ENCODE measurements at regions not wholly inside any gene's neighbourhood (a gene's known extent, or its start where the extent isn't known, plus 50 kb on each side); places are given as distances from the start of the nearest gene placed in this dataset.

GRCh38 chr5:27491746-27492439 is 453.5 kb upstream of the CDH9 start:
- TF ChIP-seq CTCF (IDR thresholded peaks at IDR 0.05; ENCODE audit: insufficient read depth, low read length): no peak
- DNase-seq (ENCODE audit: low read depth): no peak
- H3K4me3 ChIP-seq (ENCODE audit: low read depth, low read length): no peak overlapping the region

- no peak for TF ChIP-seq CTCF (IDR thresholded peaks at IDR 0.05; ENCODE audit: insufficient read depth, low read length)
- no peak overlapping the region for H3K4me3 ChIP-seq (ENCODE audit: low read depth, low read length)
- no peak for DNase-seq (ENCODE audit: low read depth)
Measured at GRCh38 chr5:27491047-27491446, 452.7 kb upstream of the CDH9 start.

GRCh38 chr5:27489701-27490100 is 451.3 kb upstream of the CDH9 start:
- no peak for TF ChIP-seq CTCF (IDR thresholded peaks at IDR 0.05; ENCODE audit: insufficient read depth, low read length)
- H3K4me3 ChIP-seq (ENCODE audit: low read depth, low read length): no peak overlapping the region
- no peak for DNase-seq (ENCODE audit: low read depth)

GRCh38 chr5:27482663-27483062 is 444.3 kb upstream of the CDH9 start:
- no peak overlapping the region for H3K4me3 ChIP-seq (ENCODE audit: low read depth, low read length)
- no peak for DNase-seq (ENCODE audit: low read depth)
- TF ChIP-seq CTCF (IDR thresholded peaks at IDR 0.05; ENCODE audit: insufficient read depth, low read length): no peak

- H3K4me3 ChIP-seq (ENCODE audit: low read depth, low read length): no peak overlapping the region
- no peak for DNase-seq (ENCODE audit: low read depth)
- no peak for TF ChIP-seq CTCF (IDR thresholded peaks at IDR 0.05; ENCODE audit: insufficient read depth, low read length)
Measured at GRCh38 chr5:27479859-27480258, 441.5 kb upstream of the CDH9 start.

GRCh38 chr5:27477550-27477949 is 439.2 kb upstream of the CDH9 start:
- no peak for DNase-seq (ENCODE audit: low read depth)
- no peak overlapping the region for H3K4me3 ChIP-seq (ENCODE audit: low read depth, low read length)
- no peak for TF ChIP-seq CTCF (IDR thresholded peaks at IDR 0.05; ENCODE audit: insufficient read depth, low read length)
